Mesendoderm (in vitro differentiated cells): ENCODE measurements at regions not wholly inside any gene's neighbourhood (a gene's known extent, or its start where the extent isn't known, plus 50 kb on each side); places are given as distances from the start of the nearest gene placed in this dataset.

Source experiments
- DNase-seq: peaks from one replicate; pipeline ENCODE4 v3.0.0; 2013
- H2AK5ac ChIP-seq: 2 replicates; pipeline ENCODE4 v1.6.1; 2013; ENCODE audit warnings: low read length, inconsistent platforms
- H2BK120ac ChIP-seq: 2 replicates; pipeline ENCODE4 v1.6.1; 2013; ENCODE audit warnings: low read depth, mild to moderate bottlenecking, low read length, moderate library complexity, mixed read lengths
- H2BK15ac ChIP-seq: replicated peaks from 2 replicates; pipeline ENCODE4 v1.6.1; 2013; ENCODE audit warnings: low read depth, mild to moderate bottlenecking, moderate library complexity
- H2BK5ac ChIP-seq: 2 replicates; pipeline ENCODE4 v1.6.1; 2013; ENCODE audit warnings: low read length, inconsistent platforms
- H3K18ac ChIP-seq: 2 replicates; pipeline ENCODE4 v1.6.1; 2013; ENCODE audit warnings: mild to moderate bottlenecking, low read length, mixed read lengths
- H3K23ac ChIP-seq: one replicate; pipeline ENCODE4 v1.6.1; 2013; ENCODE audit warnings: low read length
- H3K27ac ChIP-seq: 2 replicates; pipeline ENCODE4 v1.5.1; 2013; ENCODE audit warnings: low read depth, mild to moderate bottlenecking, inconsistent platforms, low read length, moderate library complexity
- H3K27me3 ChIP-seq: 2 replicates; pipeline ENCODE4 v1.6.1; 2013; ENCODE audit warnings: low read length, control low read depth, mild to moderate bottlenecking, inconsistent platforms; ENCODE audit not compliant: insufficient read depth, poor library complexity
- H3K36me3 ChIP-seq: 2 replicates; pipeline ENCODE4 v1.6.1; 2013; ENCODE audit warnings: low read length, inconsistent platforms; ENCODE audit not compliant: control insufficient read depth, insufficient read depth
- H3K4ac ChIP-seq: one replicate; pipeline ENCODE4 v1.6.1; 2013; ENCODE audit warnings: low read depth, mild to moderate bottlenecking, low read length, moderate library complexity
- H3K4me1 ChIP-seq: 2 replicates; pipeline ENCODE4 v1.6.1; 2013; ENCODE audit warnings: low read depth, low read length, inconsistent platforms; ENCODE audit not compliant: control insufficient read depth
- H3K4me2 ChIP-seq: 2 replicates; pipeline ENCODE4 v1.6.1; 2013; ENCODE audit warnings: low read length
- H3K4me3 ChIP-seq: 2 replicates; pipeline ENCODE4 v1.5.1; 2013; ENCODE audit warnings: mild to moderate bottlenecking, low read length
- H3K56ac ChIP-seq: one replicate; pipeline ENCODE4 v1.6.1; 2013; ENCODE audit warnings: low read length
- H3K79me1 ChIP-seq: 2 replicates; pipeline ENCODE4 v1.6.1; 2013; ENCODE audit warnings: low read length, inconsistent platforms
- H3K79me2 ChIP-seq: 2 replicates; pipeline ENCODE4 v1.6.1; 2013; ENCODE audit warnings: mild to moderate bottlenecking, low read length; ENCODE audit not compliant: control insufficient read depth, insufficient read depth
- H3K9ac ChIP-seq: 2 replicates; pipeline ENCODE4 v1.6.1; 2013; ENCODE audit warnings: low read length, inconsistent platforms
- H4K5ac ChIP-seq: one replicate; pipeline ENCODE4 v1.6.1; 2013; ENCODE audit warnings: low read length
- H4K8ac ChIP-seq: one replicate; pipeline ENCODE4 v1.6.1; 2013; ENCODE audit warnings: low read depth, mild to moderate bottlenecking, control low read depth, low read length, moderate library complexity
- WGBS: extraction: QIAGEN DNeasy Blood & Tissue Kit; methylation state at CpG from one replicate; pipeline ENCODE4 v1.1.7; 2013; ENCODE audit warnings: low lambda C conversion rate, missing lambda C conversion rate; ENCODE audit not compliant: insufficient coverage; ENCODE audit errors: extremely low coverage; 5-methylcytosine and 5-hydroxymethylcytosine counted together

- Histone ChIP-seq H3K56ac (no peak overlapping the region), H3K27me3 (no peaks in the 10 kb centered on the region), H3K79me2 (no peaks in the 10 kb centered on the region), H3K4ac (no peak overlapping the region), H3K4me3 (no peak overlapping the region), H2BK5ac (no peak overlapping the region), H3K18ac (no peak overlapping the region), H3K23ac (no peak overlapping the region), H4K5ac (no peak overlapping the region), H2AK5ac (no peak overlapping the region), H3K4me1 (no peaks in the 10 kb centered on the region), H3K27ac (no peak overlapping the region), H3K4me2 (no peak overlapping the region), H2BK120ac (no peak overlapping the region), H3K79me1 (no peaks in the 10 kb centered on the region), H2BK15ac (no peak overlapping the region), H3K9ac (no peak overlapping the region), H3K36me3 (no peaks in the 10 kb centered on the region), H4K8ac (no peak overlapping the region)
- no CpG with 5 or more reads among the region's 7 CpGs for WGBS
- peak; percentile 8 for DNase-seq
Observed at GRCh38 chr9:90044710-90045151, 439.9 kb downstream of the GADD45G start.

DNA sequence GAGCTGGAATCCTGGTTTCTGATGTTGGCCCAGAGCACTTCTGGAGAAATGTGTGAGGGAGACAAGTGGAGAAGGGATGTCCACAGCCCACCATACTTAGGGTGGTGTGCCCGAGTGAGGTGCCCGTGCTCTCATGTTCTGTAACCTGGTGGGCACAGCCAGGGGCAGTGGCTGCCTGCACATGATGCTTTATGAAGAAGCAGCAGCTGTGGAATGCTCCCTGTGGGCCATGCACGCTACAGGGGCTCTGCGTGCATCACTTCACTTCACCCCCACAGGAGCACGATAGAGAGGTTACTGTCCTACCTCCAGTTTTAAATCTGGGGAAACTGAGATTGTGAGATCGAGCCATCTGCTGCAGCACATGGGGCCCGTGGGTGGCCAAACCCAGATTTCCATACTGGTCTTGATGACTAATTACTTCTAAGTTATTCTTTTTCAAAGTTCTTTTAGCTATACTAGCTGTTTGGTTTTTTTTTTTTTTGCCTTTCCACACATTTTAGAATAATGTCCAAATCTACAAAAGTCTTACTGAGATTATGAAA is 441.6 kb downstream of the GADD45G start:
- Histone ChIP-seq H4K8ac (no peak overlapping the region), H2BK120ac (no peak overlapping the region), H3K79me2 (no peaks in the 10 kb centered on the region), H3K36me3 (no peaks in the 10 kb centered on the region), H2BK15ac (no peak overlapping the region), H3K9ac (no peak overlapping the region), H3K4ac (no peak overlapping the region), H2BK5ac (no peak overlapping the region), H2AK5ac (no peak overlapping the region), H3K23ac (no peak overlapping the region), H3K27me3 (no peaks in the 10 kb centered on the region), H3K4me3 (no peak overlapping the region), H3K79me1 (no peaks in the 10 kb centered on the region), H4K5ac (no peak overlapping the region), H3K18ac (no peak overlapping the region), H3K4me2 (no peak overlapping the region), H3K27ac (no peak overlapping the region), H3K56ac (no peak overlapping the region), H3K4me1 (no peaks in the 10 kb centered on the region)
- DNase-seq = no peak
- WGBS = no CpG with 5 or more reads among the region's 7 CpGs

DNA sequence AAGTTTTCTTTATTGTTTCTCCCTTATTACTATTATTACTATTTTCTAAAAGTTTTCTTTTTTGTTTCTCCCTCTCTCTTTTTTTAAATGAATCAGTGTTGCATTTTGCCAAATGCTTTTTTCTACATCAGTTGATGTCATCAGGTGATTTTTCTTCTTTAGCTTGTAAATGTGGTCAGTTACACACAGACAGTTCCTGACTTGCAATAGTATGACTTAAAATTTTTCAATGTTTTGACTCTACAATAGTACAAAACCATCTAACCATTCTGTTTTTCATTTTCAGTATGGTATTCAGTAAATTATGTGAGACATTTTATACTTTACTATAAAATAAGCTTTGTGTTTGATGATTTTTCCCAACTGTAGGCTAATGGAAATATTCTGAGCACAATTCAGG is 443.0 kb downstream of the GADD45G start:
- Histone ChIP-seq H3K56ac (no peak overlapping the region), H3K36me3 (no peaks in the 10 kb centered on the region), H3K4me2 (no peak overlapping the region), H3K4me3 (no peak overlapping the region), H3K27me3 (no peaks in the 10 kb centered on the region), H4K5ac (no peak overlapping the region), H3K4ac (no peak overlapping the region), H3K18ac (no peak overlapping the region), H3K23ac (no peak overlapping the region), H2BK5ac (no peak overlapping the region), H3K79me2 (no peaks in the 10 kb centered on the region), H3K9ac (no peak overlapping the region), H4K8ac (no peak overlapping the region), H2BK120ac (no peak overlapping the region), H2BK15ac (no peak overlapping the region), H2AK5ac (no peak overlapping the region), H3K79me1 (no peaks in the 10 kb centered on the region), H3K4me1 (no peaks in the 10 kb centered on the region), H3K27ac (no peak overlapping the region)
- no peak for DNase-seq

DNA sequence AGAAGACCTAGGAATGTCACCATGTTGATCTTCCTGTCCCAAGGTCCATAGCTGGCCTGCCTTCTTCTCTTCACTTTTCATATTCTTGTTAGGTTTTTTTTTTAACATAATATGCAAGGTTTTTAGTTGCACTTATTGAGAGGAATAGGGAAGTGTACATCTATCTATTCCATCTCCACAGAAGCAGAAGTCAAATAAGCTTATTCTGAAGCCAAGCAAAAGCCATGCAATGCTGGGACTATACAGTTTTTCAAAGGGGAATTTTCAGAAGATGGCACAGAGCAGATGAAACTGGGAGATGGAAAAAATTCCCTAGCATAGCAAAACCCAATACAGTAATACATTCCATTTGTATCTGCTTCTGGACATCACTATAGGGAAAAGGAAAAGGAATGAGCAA is 447.6 kb downstream of the GADD45G start:
- DNase-seq = no peak
- Histone ChIP-seq H3K18ac (no peak overlapping the region), H2BK120ac (no peak overlapping the region), H2AK5ac (no peak overlapping the region), H3K79me2 (no peaks in the 10 kb centered on the region), H3K27me3 (no peaks in the 10 kb centered on the region), H2BK15ac (no peak overlapping the region), H4K5ac (no peak overlapping the region), H3K9ac (no peak overlapping the region), H3K4me2 (no peak overlapping the region), H3K36me3 (no peaks in the 10 kb centered on the region), H3K56ac (no peak overlapping the region), H3K4me1 (no peaks in the 10 kb centered on the region), H3K23ac (no peak overlapping the region), H4K8ac (no peak overlapping the region), H2BK5ac (no peak overlapping the region), H3K4ac (no peak overlapping the region), H3K4me3 (no peak overlapping the region), H3K79me1 (no peaks in the 10 kb centered on the region), H3K27ac (no peak overlapping the region)

DNA sequence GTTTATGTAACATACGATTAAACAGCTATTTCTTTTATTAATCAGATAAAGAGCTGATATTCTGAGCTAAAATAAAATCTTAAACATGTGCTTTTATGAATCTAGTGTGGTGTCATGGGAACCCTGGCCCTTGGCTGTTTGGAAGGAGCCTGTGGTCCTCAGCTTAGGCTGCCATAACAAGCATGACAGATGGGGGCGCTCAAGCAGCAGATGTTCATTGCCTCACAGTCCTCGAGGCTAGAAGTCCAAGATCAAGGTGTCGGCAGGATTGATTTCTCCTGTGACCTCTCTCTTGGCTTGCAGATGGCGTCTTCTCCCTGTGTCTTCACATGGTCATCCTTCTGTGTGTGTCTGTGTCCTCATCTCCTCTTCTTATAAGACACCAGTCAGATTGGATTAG is 448.2 kb downstream of the GADD45G start:
- DNase-seq = peak; percentile 43
- Histone ChIP-seq H3K23ac (no peak overlapping the region), H3K4me1 (no peaks in the 10 kb centered on the region), H3K27ac (no peak overlapping the region), H4K5ac (no peak overlapping the region), H2AK5ac (no peak overlapping the region), H2BK15ac (no peak overlapping the region), H2BK120ac (no peak overlapping the region), H3K4me3 (no peak overlapping the region), H2BK5ac (no peak overlapping the region), H3K4ac (no peak overlapping the region), H3K56ac (no peak overlapping the region), H3K36me3 (no peaks in the 10 kb centered on the region), H3K79me2 (no peaks in the 10 kb centered on the region), H3K18ac (no peak overlapping the region), H3K27me3 (no peaks in the 10 kb centered on the region), H3K4me2 (no peak overlapping the region), H3K9ac (no peak overlapping the region), H3K79me1 (no peaks in the 10 kb centered on the region), H4K8ac (no peak overlapping the region)
- WGBS = no CpG with 5 or more reads among the region's 5 CpGs

DNA sequence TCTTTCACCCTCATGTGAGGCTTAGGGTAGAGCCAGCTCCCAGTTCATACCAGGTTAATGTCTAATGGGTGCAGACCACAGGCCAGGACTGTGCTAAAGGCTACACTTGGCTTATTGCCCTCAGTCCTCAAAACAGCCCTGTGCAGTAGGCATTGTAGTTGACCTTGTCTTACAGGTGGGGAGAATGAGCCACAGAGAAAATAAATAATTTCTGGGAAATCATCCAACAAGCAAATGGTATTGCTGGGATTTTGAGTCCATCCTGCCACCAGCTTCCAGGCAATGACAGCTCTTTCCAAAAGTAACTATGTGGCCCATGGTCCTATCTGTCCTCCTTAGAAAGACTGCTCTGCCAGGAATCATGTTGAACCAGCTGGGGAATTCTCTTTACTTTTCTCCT is 450.0 kb downstream of the GADD45G start:
- Histone ChIP-seq H3K18ac (no peak overlapping the region), H3K4me3 (no peak overlapping the region), H3K9ac (no peak overlapping the region), H3K27me3 (no peaks in the 10 kb centered on the region), H3K23ac (no peak overlapping the region), H3K36me3 (no peaks in the 10 kb centered on the region), H2BK120ac (no peak overlapping the region), H2BK5ac (no peak overlapping the region), H3K56ac (no peak overlapping the region), H3K79me2 (no peaks in the 10 kb centered on the region), H4K5ac (no peak overlapping the region), H3K4me2 (no peak overlapping the region), H2BK15ac (no peak overlapping the region), H3K79me1 (no peaks in the 10 kb centered on the region), H3K4me1 (no peaks in the 10 kb centered on the region), H2AK5ac (no peak overlapping the region), H4K8ac (no peak overlapping the region), H3K4ac (no peak overlapping the region), H3K27ac (no peak overlapping the region)
- no peak for DNase-seq
